ENCODE measurements at regions not wholly inside any gene's neighbourhood (a gene's known extent, or its start where the extent isn't known, plus 50 kb on each side); places are given as distances from the start of the nearest gene placed in this dataset.

DNA sequence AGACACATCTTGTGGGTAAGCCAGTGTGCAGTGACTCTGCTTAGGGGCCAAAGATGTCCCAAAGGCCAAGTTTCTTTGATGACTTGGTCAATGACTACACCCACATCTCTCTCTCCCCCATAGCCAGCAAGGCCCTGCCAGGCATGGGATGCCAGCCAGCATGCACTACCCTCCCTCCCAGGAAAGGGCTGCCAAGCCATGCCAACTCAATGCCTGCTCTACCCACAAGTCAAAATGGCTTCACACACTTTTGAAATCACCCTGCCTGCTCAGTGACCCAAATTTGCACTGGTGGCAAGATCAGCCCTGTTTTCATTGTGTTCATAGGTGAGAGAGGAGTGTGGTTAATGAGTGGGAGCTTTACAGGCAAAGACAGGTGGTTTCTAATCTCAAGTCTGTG lies 112.5 kb downstream of the MATN1 start:
- DNase-seq (ENCODE audit: extremely low read depth, low read depth) = no peak

DNA sequence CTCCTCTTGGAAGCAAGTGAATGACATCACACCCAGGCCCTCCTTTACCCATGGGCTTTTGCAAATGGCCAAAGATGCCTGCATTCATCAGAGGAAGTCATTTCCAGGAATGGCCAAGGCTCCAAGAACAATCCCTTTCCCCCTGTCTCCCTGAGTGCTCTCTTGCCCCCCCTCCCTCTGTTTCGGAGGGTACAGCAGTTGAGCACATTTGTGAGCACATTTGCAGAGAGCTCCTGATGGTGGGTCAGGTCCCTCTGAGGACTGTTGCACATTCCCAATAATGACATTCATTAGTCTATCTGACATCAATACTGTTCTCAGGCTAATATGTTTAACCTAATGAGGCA lies 113.4 kb downstream of the MATN1 start:
- no peak for DNase-seq (ENCODE audit: extremely low read depth, low read depth)

DNA sequence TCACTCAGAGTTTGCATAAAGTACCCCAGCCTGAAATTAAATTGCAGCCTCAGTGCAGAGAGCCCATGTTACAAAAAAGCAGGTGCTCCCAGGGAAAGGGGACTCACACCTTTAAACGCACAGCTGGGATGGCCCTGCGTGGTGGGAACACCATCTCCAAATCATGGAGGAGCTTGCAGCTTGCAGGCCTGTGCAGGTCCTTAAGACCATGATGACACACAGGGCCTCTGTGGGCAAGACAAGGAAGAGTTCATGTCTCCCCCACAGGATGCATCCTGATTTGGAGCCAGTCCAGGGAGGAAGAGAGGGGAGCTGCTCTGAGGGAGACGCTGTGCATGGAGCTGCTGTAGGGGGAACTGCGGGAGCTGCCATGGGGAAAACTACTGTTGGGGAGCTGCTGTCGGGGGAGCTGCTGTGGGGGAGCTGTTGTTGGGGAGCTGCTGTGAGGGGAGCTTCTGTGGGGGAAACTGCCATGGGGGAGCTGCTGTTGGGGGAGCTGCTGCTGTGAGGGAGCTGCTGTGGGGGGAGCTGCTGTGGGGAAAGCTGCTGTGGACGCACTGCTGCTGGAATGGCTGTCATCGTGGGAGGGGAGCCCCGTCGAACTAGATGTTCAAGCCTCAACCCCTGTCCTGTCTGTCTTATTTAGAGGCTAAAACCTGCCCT lies 113.9 kb downstream of the MATN1 start:
- no peak for DNase-seq (ENCODE audit: extremely low read depth, low read depth)

DNA sequence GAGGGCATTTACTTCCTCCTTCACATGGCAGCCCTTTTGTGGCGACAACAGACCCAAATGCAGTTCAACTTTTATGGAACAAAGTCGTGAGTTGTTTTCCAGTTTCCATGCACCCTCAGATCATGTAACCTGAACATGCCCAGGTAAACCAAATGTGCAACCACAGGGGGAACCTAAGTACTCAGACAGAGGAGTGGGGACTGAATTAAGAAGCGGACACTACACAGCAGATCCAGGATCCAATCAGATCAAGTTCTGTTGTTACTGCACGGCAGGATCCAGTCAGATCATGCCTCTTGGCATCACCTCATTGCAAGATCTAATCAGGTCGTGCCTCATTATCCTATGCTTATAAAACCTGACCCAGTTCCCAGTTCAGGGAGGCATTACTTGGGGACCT lies 115.7 kb downstream of the MATN1 start:
- DNase-seq (ENCODE audit: extremely low read depth, low read depth) = no peak

DNA sequence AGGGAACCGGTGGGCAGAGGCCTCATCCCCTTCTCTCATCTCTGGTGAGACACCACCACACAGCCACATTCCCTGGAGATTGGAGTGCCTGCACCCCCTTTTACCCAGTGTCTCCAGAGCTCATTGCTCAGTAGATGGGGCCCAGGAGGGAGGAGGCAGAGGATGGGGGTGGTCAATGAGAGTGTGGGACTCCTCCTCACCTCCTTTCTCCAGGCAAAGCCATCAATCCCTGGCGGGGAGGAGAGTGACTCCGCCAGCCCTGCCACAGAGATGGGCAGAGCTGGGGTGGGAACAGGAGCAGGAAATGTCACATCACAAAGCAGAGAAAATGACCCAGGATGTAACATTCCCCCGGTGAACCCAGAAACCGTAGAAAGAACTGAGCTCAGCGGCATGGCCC lies 117.2 kb downstream of the MATN1 start:
- no peak for DNase-seq (ENCODE audit: extremely low read depth, low read depth)

DNA sequence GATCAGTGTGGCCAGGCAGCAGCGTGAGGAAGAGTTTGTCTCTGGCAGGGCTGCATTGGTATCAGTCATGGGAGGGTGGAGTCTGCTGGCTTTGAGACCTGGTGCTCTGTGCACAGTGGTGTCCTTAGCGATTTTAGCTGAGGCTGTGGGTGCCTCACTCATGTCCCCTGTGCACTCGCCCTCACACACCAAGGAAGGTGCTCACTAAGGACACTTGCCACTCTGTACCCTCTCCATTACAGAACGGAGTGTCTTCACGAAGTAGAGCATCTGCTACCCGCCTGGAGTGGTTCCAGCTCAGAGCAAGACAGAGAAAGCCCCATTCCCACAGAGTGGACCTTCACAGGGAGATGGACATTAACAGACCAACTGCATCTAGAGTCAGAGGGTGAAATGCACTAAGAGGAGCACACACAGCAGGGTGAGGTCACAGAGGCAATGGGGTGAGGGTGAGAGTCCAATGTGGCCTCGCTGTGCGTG lies 117.9 kb downstream of the MATN1 start:
- no peak for DNase-seq (ENCODE audit: extremely low read depth, low read depth)

DNA sequence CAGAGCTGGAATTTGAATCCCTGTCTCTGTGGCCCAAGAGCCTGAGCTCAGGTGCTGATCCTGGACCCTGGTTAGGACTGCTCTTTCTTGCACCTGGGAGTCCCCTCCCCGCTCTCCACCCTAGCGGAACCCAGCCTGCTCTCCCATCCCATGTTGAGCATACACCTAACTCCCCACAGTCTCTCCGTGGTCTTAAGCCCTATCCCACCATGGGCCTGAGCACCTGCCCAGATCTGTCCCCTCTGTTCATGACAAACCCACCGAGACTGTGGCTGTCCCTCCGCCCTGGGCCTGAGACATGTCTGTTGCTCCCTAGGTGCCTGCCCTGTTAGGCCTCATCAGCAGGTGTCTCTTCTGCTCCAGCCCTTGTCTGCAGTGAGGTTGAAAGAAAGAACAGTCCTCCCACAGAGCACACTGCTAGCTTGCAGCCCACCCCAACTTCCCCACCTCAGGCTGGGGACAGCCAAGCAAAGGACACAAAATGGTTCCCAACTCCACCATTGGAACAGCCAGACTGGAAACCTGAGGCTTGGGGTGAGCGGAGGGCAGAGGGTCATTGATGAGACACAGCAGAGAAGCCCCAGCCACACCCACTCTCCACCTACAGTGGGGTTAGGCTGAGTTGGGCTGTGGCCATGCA lies 118.5 kb downstream of the MATN1 start:
- no peak for DNase-seq (ENCODE audit: extremely low read depth, low read depth)

DNA sequence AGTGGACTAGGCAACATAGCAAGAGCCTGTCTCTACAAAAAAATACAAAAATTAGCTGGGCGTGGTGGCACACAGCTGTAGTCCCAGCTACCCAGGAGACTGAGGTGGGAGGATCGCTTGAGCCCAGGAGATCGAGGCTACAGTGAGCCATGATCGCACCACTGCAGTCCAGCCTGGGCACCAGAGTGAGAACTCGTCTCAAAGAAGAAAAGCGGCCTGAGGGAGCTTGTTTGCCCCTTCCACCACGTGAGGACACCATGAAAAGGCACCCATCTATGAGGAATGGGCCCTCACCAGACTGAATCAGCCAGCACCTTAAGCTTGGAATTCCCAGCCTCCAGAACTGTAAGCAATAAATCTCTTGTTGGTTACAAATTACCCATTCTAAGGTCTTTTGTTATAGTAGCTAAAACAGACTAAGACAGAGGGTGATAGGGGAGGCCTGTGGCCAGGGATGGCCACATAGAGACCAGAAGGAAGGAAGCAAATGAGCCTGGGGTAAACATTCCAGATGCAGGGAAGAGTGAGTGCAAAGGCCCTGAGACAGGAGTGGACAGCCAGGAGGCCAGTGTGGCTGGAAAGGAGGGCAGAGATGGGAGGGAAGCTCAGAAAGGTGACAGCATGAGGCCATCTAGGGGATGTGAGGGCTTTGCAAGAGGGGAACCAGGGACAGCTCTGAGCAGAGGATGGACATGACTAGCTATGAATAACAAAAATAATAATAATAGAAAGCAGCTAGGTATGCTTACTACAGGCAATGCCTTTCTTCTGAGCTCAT lies 120.1 kb downstream of the MATN1 start:
- DNase-seq (ENCODE audit: extremely low read depth, low read depth) = no peak

DNA sequence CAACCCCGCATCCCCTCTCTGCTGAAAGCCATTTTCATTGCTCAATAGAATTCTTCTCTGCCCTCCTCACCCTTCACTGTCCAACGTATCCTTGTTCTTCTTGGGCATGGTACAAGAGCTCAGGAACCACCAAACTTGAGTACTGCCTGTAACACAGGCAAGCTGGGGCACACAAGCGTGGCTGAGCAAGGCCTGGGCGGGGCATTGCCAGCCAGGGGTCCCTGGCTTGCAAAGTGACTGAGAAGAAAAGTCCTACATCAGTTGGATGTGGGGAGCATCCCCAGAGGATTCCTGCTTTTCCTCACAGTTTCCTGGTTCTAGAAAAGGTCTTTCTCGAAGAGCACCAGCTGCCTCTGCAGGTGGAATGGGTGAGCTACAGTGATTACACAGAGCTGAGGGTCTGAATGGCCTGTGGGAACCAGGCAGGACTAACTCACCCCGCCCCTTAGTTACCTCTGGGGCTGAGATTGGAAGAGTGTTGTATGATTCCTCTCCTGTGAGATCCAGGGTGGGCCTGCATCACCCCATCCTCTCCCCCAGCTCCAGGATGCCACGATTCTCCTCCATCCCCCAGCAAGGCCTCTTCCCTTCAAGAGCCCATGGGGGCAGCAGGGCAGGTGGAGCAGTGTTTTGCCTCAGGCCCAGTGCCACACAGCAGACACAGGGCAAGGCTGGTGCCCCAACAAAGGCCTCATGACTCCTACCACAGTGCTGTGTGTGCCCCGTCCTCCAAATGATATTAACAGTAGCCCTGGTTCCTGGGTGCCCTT lies 121.9 kb downstream of the MATN1 start:
- DNase-seq (ENCODE audit: extremely low read depth, low read depth) = no peak

DNA sequence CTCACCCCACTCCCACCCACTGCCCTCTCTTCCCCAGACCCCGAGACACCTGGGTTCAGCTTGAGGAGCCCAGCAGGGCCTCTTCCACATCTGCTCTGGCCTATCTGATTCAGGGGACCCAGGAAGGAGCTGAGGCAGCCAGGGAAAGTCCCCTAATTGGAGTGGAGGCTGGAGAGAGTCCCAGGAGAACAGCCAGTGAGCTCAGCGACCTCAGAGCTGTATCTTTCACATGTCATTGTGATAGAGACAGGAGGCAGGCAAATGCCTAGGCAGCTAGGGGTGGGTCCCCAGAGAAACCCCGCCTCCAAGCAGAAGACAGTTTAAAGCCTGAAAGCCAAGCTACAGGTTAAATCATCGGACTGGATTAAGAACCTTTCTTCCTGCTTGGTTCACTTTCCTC lies 122.7 kb downstream of the MATN1 start:
- DNase-seq (ENCODE audit: extremely low read depth, low read depth) = no peak

DNA sequence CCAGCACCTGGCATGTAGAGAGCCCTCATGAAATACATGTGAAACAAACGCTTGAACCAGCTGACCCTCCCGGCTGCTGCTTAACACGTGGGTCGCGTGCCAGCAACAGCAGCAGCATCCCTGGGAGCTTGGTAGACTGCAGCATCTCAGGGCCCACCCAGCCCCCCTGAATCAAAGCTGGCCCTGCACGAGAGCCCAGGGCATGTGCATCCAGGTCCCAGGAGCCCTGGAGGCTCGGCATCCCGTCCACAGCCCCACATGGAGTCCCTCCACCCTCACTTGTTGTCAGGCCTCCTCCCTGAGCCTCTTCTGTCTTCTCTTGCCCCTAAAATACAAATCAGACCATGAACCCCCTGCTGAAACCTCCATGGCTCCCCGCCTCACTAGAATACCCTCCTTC lies 123.1 kb downstream of the MATN1 start:
- no peak for DNase-seq (ENCODE audit: extremely low read depth, low read depth)

DNA sequence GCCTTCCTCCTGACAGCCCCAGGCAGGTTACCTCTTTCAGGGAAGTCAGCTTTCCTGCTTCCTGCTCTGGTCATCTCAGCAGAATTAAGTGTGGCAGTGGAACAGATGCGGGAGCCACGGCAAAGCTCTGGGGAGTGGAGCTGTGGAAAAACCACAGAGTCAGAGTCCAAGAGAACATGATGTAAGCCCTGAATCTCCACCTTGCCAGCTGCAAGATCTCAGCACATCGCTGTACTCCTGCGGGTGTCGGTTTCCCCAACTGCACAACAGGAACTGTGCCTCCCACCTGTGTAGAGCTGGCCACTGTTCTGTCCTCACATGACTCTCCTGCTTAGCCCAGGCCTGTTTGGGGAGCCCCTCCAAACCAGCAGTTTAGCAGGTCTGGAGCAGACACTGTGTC lies 123.7 kb downstream of the MATN1 start:
- DNase-seq (ENCODE audit: extremely low read depth, low read depth) = no peak

DNA sequence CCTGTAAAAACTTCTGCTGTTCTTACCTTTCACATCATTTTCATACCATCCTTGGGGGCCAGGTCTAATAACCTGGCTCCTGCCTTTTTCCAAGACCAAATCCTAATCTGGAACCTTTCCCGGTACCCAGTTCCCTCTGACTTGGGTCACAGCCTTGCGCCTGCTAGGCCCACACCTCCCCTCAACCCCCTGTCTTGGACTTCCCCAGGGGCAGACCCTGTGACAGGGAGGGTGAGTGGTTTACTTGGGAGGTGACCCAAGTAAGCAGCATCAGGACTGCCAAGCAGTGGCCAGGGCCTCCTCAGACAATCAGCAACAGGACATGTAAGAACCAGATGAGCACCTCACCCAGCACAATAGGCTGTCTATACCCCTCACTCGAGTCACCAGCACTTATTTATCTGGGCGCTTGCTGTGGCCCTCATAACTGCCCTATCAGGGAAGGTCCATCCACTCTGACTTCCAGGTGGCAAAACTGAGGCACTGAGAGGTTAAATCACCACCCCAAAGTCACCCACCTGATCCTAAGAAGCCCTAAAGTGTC lies 124.7 kb downstream of the MATN1 start:
- DNase-seq (ENCODE audit: extremely low read depth, low read depth) = no peak

DNA sequence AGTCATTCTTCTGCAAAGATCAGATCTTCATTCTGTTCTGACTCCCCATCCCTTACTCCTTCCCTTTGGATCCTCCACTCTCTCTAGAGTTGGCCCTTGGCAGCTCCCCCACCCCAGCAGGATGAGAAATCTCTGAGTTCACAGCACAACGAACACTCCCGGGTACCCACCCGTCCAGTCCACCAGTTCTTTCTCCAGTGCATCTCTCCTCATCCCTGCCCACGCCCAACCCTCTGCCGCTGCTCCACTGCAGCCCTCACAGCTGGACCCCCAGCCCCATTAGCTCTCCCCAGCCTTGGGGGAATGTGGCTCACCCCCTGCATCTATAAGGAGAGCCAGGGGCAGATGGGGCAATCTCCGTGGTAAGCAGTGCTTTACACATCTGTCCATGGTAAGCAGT lies 125.7 kb downstream of the MATN1 start:
- no peak for DNase-seq (ENCODE audit: extremely low read depth, low read depth)

DNA sequence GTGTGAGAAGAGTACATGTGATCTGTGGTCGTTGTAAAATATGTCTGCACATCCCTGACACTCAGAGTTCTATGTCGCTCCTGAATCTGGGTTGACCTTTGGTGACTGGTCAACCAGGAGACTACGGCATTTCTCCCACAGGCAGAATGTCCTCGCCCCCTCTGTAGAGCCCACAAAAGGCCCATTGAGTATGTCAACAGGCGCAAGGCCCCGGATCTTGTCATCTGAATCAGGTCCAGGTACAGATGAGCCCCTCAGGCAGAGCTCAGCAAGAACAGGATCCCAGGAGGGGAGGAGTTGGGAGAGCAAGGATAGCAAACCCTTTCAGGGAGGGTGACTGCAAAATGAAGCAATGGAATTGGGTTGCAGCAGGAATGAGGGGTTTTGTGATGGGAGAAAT lies 126.5 kb downstream of the MATN1 start:
- DNase-seq (ENCODE audit: extremely low read depth, low read depth) = no peak

DNA sequence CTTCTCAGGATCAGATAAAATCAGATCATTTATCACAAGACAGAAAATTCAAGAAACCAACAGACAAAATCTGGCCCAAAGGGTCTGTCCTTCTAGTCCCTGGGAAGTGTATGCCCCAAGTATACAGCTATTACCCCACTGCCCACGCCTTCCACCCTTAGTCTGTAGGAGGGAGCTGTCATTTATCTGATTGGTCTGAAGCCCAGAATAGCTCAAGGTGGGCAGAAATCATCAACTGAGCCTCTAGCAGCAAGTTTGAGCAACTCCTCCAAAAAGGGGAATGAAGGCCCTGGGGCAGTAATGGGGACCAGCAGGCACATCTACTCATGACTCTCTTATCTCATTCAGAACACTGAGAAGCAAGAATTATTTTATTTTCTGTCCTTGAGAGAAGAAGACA lies 126.9 kb downstream of the MATN1 start:
- DNase-seq (ENCODE audit: extremely low read depth, low read depth) = no peak

DNA sequence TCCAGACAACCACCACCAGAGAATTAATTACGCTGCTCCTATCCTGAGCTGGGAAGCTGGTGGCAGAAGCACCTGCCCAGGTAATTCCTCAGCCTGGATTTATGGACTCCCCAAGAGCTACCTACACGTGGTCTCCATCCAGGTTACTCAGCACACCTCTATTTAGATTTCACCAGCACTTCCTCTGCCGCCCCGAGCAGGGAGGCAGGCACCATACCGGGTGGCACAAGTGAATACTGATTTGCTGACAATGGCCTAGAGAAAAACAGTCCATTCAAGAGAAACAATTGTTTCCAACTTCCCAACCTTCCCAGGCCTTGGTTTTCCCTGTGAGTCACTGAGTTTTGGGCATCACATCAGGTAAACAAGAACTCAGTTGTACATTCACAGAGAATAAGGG lies 134.3 kb downstream of the MATN1 start:
- no peak for DNase-seq (ENCODE audit: extremely low read depth, low read depth)

DNA sequence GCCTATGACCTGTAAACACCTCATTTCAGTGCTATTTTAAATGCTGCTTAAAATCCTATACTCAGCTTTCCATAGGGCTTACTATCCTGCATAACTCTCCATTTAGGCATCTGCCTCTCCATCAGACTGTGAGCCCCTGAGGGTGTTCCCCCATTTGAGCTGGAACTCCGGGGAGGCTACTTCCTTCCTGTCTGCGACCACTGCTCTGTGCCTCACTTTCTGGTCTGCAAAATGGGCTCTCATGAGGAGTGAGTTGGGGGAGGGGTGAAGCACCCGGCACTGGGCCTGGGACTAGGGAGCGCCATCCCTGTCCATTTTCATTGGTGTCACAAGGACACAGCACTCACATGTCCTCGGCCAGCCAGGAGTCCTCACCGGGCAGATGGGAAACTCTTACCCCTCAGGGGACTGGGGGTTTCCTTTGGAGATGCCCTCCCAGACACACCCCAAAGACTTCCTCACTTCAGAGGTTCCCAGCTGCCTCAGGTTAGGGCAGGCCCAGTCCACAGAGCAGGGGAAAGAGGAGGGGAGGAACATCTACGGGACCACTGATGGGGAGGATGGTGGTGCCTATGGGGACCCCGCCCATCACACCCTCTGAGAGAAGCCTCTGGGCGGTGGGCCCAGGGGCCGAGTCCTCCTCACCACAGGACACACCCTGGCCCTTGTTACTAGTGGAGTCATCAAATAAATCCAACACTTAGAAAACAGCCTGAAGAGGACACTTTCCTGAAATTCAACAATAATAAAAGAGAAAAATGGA lies 134.9 kb downstream of the MATN1 start:
- DNase-seq (ENCODE audit: extremely low read depth, low read depth) = no peak

DNA sequence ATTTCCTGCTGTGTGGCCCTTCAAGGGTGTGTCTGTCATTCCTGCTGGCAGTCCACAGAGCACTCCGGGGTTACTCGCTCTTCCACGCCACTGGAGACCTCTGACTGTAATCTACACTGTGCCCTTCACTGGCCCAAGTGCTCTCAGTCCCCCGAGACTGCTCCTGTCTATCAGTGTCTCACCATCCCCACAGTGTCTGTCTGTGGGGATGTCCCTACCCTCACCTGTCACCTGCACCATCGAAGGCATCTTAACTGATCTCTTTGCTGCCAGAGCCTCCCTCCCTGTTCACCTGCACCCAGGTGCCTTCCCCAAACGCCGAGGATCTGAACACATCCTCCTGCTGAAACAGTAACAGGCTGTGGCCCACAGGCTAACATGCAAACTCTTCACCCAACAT lies 136.7 kb downstream of the MATN1 start:
- DNase-seq (ENCODE audit: extremely low read depth, low read depth) = no peak

DNA sequence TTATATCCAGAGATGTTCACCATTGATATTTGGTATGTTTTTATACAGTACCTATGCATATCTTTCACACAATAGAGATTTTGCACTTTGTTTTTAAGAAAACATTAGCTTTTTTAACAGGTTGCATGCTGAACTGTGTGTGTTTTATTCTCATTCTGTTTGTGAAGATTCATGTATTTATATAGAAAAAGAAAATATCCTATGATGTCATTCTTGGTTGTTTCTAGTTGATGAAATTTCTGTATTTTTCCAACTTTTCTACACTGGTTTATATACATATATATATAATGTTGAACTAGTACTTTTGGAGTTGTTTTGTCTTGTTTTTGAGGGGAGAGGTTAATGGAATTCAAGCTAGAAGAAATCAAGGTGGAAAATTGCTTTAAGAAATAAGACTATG lies 143.8 kb downstream of the MATN1 start:
- no peak for DNase-seq (ENCODE audit: extremely low read depth, low read depth)

All from NCI-H460 (cell line).